ENCODE measurements at regions not wholly inside any gene's neighbourhood (a gene's known extent, or its start where the extent isn't known, plus 50 kb on each side); places are given as distances from the start of the nearest gene placed in this dataset.

DNA sequence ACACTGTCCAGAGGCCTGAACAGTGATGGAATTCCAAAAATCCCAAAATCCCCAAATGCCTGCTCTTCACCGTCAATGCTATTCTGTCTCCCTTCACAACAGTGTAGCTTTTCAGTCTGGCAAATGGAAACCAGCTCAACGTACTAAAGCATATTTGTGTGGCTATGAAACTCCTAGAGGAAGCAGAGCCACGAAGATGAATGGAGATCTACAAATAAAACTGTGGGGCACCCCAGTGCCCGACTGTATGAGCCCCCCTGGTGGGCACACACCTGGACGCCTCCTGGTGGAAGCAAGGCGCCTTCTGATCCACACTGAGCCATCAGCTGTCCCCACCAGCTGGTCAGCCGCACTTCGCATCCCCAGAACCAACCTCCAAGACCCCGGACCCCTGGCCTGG is 129.1 kb upstream of the SOD1 start:
- peaks cover 10% of the 10 kb centered on the region for H3K4me1 ChIP-seq (ENCODE audit: insufficient read depth, low read length, poor library complexity, severe bottlenecking)
- TF ChIP-seq EZH2 (IDR thresholded peaks at IDR 0.05; ENCODE audit: borderline replicate concordance, low read depth, low read length, poor library complexity, severe bottlenecking): no peak
- TF ChIP-seq, protein P1, sequence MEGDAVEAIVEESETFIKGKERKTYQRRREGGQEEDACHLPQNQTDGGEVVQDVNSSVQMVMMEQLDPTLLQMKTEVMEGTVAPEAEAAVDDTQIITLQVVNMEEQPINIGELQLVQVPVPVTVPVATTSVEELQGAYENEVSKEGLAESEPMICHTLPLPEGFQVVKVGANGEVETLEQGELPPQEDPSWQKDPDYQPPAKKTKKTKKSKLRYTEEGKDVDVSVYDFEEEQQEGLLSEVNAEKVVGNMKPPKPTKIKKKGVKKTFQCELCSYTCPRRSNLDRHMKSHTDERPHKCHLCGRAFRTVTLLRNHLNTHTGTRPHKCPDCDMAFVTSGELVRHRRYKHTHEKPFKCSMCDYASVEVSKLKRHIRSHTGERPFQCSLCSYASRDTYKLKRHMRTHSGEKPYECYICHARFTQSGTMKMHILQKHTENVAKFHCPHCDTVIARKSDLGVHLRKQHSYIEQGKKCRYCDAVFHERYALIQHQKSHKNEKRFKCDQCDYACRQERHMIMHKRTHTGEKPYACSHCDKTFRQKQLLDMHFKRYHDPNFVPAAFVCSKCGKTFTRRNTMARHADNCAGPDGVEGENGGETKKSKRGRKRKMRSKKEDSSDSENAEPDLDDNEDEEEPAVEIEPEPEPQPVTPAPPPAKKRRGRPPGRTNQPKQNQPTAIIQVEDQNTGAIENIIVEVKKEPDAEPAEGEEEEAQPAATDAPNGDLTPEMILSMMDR (conservative IDR thresholded peaks at IDR 0.05; ENCODE audit: low read depth, low read length): no peak
- no peak for DNase-seq (ENCODE audit: low spot score)
- ChIA-PET POLR2A (ENCODE audit: low non-redundant PET) (no interaction called here), CTCF (no interaction called here)
- no peaks in the 10 kb centered on the region for H3K27me3 ChIP-seq (replicated peaks; ENCODE audit: insufficient read depth, low read depth, low read length, poor library complexity)
- no peaks in the 10 kb centered on the region for H3K36me3 ChIP-seq (ENCODE audit: insufficient read depth, low read length, poor library complexity, severe bottlenecking)
- H3K27ac ChIP-seq (ENCODE audit: low read depth, low read length, poor library complexity, severe bottlenecking): no peak overlapping the region
- no peaks in the 10 kb centered on the region for H3K9me3 ChIP-seq (ENCODE audit: low read depth, low read length, poor library complexity, severe bottlenecking)
- no peak overlapping the region for H3K4me3 ChIP-seq (ENCODE audit: low read depth, low read length, poor library complexity, severe bottlenecking)
- intact Hi-C loops (cut with micrococcal nuclease; ENCODE audit: unreplicated experiment): no loop called here
- BruUV-seq (replicated peaks): no TSS peak

GRCh38 chr21:31529406-31529805 is 130.1 kb upstream of the SOD1 start:
- no peaks in the 10 kb centered on the region for H3K27me3 ChIP-seq (replicated peaks; ENCODE audit: insufficient read depth, low read depth, low read length, poor library complexity)
- BruUV-seq (replicated peaks): no TSS peak
- POLR2A ChIA-PET (ENCODE audit: low non-redundant PET): no interaction called here
- intact Hi-C loops (cut with micrococcal nuclease; ENCODE audit: unreplicated experiment): no loop called here
- H3K4me3 ChIP-seq (ENCODE audit: low read depth, low read length, poor library complexity, severe bottlenecking): no peak overlapping the region
- no peaks in the 10 kb centered on the region for H3K9me3 ChIP-seq (ENCODE audit: low read depth, low read length, poor library complexity, severe bottlenecking)
- no peaks in the 10 kb centered on the region for H3K36me3 ChIP-seq (ENCODE audit: insufficient read depth, low read length, poor library complexity, severe bottlenecking)
- DNase-seq (ENCODE audit: low spot score): no peak
- peaks cover 10% of the 10 kb centered on the region for H3K4me1 ChIP-seq (ENCODE audit: insufficient read depth, low read length, poor library complexity, severe bottlenecking)
- H3K27ac ChIP-seq (ENCODE audit: low read depth, low read length, poor library complexity, severe bottlenecking): no peak overlapping the region
- CTCF ChIA-PET: no interaction called here
- no peak for TF ChIP-seq EZH2 (IDR thresholded peaks at IDR 0.05; ENCODE audit: borderline replicate concordance, low read depth, low read length, poor library complexity, severe bottlenecking)
- TF ChIP-seq, protein P1 (conservative IDR thresholded peaks at IDR 0.05; ENCODE audit: low read depth, low read length): no peak

GRCh38 chr21:31526040-31526439 is 133.5 kb upstream of the SOD1 start:
- H3K27ac ChIP-seq (ENCODE audit: low read depth, low read length, poor library complexity, severe bottlenecking): no peak overlapping the region
- no peak overlapping the region for H3K4me3 ChIP-seq (ENCODE audit: low read depth, low read length, poor library complexity, severe bottlenecking)
- TF ChIP-seq EZH2 (IDR thresholded peaks at IDR 0.05; ENCODE audit: borderline replicate concordance, low read depth, low read length, poor library complexity, severe bottlenecking): no peak
- TF ChIP-seq, protein P1 (conservative IDR thresholded peaks at IDR 0.05; ENCODE audit: low read depth, low read length): no peak
- no TSS peak for BruUV-seq (replicated peaks)
- no peaks in the 10 kb centered on the region for H3K36me3 ChIP-seq (ENCODE audit: insufficient read depth, low read length, poor library complexity, severe bottlenecking)
- H3K4me1 ChIP-seq (ENCODE audit: insufficient read depth, low read length, poor library complexity, severe bottlenecking): peaks cover 3% of the 10 kb centered on the region
- intact Hi-C loops (cut with micrococcal nuclease; ENCODE audit: unreplicated experiment): no loop called here
- no peaks in the 10 kb centered on the region for H3K27me3 ChIP-seq (replicated peaks; ENCODE audit: insufficient read depth, low read depth, low read length, poor library complexity)
- peak; percentile 37 for DNase-seq (ENCODE audit: low spot score)
- POLR2A ChIA-PET (ENCODE audit: low non-redundant PET): interaction anchor here (0.6 kb wide), 1 partner anchor 1133 kb away, joined by 6 read pairs; no protein-coding TSS in a partner anchor
- H3K9me3 ChIP-seq (ENCODE audit: low read depth, low read length, poor library complexity, severe bottlenecking): no peaks in the 10 kb centered on the region
- CTCF ChIA-PET: no interaction called here
